Astrocyte of the cerebellum (primary cell): ENCODE measurements at regions not wholly inside any gene's neighbourhood (a gene's known extent, or its start where the extent isn't known, plus 50 kb on each side); places are given as distances from the start of the nearest gene placed in this dataset.
A peak's percentile ranks its signal among the peaks of the same experiment; 100 is the strongest.

Experiments
- DNase-seq: peaks from one replicate; pipeline ENCODE4 v3.0.0-alpha.2; 2011; ENCODE audit warnings: low read depth
- H3K4me3 ChIP-seq: 2 replicates; pipeline ENCODE4 v1.5.1; 2011; ENCODE audit warnings: mild to moderate bottlenecking, low read depth, low read length, moderate library complexity
- in situ Hi-C: cut with HindIII; loops from 2 replicates; pipeline ENCODE4 v1.10.0; 2017; ENCODE audit warnings: low sequenced_read_pairs
- TF ChIP-seq, protein P1 (sequence below): IDR thresholded peaks from 2 replicates; pipeline ENCODE4 v1.5.1; 2012; ENCODE audit warnings: low read length, low read depth, moderate library complexity, mild to moderate bottlenecking; ENCODE audit errors: missing control alignments

DNA sequence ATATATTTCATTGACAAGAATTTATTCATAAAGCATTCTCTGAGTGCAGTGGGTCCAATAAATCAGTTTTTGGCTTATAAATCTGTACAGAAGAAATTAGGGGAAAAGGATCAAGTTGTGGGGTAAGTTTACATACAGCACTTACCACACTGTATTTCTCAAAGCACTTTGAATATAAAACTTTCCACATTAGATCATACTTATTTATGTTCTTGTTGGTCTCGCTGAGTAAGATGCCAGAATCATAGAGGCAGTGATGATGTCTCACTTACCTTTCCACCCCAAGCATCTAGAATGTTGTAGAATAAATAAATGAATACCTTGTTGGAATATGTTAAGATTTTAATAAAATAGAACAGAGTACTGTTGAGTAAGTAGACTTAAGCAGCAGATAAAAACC is 279.1 kb downstream of the PCDH20 start:
- TF ChIP-seq, protein P1, sequence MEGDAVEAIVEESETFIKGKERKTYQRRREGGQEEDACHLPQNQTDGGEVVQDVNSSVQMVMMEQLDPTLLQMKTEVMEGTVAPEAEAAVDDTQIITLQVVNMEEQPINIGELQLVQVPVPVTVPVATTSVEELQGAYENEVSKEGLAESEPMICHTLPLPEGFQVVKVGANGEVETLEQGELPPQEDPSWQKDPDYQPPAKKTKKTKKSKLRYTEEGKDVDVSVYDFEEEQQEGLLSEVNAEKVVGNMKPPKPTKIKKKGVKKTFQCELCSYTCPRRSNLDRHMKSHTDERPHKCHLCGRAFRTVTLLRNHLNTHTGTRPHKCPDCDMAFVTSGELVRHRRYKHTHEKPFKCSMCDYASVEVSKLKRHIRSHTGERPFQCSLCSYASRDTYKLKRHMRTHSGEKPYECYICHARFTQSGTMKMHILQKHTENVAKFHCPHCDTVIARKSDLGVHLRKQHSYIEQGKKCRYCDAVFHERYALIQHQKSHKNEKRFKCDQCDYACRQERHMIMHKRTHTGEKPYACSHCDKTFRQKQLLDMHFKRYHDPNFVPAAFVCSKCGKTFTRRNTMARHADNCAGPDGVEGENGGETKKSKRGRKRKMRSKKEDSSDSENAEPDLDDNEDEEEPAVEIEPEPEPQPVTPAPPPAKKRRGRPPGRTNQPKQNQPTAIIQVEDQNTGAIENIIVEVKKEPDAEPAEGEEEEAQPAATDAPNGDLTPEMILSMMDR = no peak
- in situ Hi-C loops = no loop called here
- H3K4me3 ChIP-seq = no peak overlapping the region
- no peak for DNase-seq

DNA sequence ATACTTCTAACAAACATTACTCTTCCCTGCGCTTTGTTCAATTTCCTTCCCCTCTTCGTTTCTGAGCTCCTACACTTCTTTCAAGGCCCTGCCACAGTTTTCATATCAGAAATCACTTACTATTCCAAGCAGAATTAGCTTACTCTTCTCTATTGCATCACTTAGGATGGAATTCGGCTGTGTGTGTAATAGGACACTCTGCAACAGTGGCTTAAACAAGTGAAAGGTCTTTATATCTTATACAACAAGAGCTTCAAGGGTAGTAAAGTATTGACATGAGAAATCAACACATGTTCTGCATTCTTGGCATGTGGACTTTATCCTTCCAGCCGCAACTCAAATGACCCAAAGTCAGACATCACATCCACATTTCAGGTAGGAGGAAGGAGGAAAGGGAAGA is 279.6 kb downstream of the PCDH20 start:
- TF ChIP-seq, protein P1 = no peak
- no peak overlapping the region for H3K4me3 ChIP-seq
- DNase-seq = no peak
- in situ Hi-C loops = no loop called here

DNA sequence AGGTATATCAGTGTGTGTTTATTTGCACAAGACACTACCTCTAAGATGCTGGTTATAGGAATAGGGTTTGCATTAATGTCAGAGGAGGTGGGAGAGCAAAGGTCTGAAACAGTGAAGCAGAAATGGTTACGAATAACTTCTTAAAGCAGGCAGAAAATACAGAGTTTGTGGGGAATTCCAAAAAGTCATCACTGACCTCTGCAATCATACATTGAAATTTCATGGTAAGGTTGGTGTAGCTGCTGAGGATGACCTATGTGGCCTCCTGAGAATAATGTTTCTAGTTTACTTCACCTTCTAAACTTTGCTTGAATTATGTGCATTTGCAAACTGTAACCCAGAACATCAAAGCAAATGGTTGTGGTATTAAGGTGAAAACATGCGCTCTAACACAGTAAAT is 280.1 kb downstream of the PCDH20 start:
- H3K4me3 ChIP-seq = no peak overlapping the region
- TF ChIP-seq, protein P1 = no peak
- in situ Hi-C loops = no loop called here
- DNase-seq = no peak

DNA sequence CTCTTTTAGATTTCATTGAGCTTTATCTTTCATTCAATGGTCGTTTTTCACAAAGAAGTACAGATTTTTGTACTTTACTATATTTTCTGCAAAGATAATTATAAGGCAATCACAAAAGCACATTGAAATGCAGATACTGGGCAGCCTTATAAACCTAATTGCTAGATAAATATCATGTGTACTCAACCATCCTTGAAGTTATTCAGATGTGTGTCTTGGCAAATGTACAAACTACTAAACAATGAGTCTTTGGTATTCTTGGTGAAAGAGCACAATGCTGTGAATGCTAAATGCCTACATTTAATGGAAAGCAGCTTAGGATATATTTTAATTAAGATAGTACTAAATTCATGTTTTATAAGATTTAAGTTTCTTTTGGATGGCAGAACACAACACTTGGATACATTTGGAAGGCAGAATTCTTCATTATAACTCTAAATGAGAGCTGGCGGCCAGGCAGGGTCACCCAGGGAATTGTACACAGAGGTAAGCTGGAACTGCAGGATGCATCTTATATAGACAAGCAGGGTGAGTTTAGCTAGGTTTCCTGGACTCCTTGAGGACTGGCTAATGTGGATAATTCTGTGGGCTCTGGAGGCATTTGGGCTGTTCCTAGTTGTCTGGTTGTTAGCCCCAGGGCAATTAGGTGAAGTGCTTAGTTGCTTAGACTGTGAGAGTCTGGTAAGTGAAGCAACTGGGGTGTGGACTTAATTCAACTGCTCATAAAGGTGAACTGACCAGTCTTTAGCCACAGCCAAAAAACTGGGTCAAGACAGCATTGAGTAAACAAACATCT is 286.6 kb downstream of the PCDH20 start:
- in situ Hi-C loops = no loop called here
- H3K4me3 ChIP-seq = no peak overlapping the region
- peak; percentile 51 for DNase-seq
- TF ChIP-seq, protein P1 = no peak

- TF ChIP-seq, protein P1 = no peak
- in situ Hi-C loops = no loop called here
- no peak for DNase-seq
- no peak overlapping the region for H3K4me3 ChIP-seq
Observed at GRCh38 chr13:61123538-61124289, 291.9 kb downstream of the PCDH20 start.

- no peak overlapping the region for H3K4me3 ChIP-seq
- TF ChIP-seq, protein P1 = no peak
- DNase-seq = no peak
- in situ Hi-C loops = no loop called here
Observed at GRCh38 chr13:61113140-61113658, 302.4 kb downstream of the PCDH20 start.
